ENCODE measurements at regions not wholly inside any gene's neighbourhood (a gene's known extent, or its start where the extent isn't known, plus 50 kb on each side); places are given as distances from the start of the nearest gene placed in this dataset.

DNA sequence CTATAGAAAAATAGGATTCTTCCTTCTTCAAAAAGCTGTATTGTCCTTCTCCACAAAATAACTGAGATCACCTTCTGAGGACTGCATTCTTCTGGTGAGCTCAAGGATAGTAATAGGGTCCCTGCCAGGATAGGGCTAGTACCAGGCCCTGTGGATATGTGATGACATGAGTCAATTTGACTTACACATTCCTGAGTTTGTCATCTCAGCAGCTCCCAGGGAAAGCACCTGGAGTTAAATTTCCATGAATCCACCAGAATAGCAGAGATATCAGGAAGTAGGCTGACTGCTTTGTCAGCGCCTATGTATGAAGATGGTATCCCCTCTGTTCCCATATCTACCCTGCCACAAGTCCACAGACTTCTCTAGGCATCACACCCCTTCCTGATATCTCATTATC lies 225.8 kb downstream of the PMP22 start:
- no peak for DNase-seq

DNA sequence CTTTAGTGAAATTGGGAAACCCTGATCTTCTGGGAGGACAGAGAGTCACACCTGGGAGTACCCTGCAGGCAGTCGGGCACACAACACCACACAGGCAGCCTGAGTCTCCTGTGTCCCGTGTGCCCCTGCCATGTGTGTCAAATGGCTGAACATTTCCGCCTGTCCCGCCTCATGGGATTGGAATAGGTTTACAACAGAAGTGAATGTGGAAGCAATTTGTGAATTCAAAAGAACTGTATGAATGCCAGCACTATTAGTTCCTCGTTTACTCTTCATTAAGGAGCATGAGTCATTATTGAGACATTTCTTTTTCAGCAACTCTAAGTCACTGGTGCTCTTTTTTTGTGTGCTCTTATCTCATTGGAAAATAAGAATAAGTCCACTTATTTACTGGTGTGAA lies 226.5 kb downstream of the PMP22 start:
- no peak for DNase-seq

DNA sequence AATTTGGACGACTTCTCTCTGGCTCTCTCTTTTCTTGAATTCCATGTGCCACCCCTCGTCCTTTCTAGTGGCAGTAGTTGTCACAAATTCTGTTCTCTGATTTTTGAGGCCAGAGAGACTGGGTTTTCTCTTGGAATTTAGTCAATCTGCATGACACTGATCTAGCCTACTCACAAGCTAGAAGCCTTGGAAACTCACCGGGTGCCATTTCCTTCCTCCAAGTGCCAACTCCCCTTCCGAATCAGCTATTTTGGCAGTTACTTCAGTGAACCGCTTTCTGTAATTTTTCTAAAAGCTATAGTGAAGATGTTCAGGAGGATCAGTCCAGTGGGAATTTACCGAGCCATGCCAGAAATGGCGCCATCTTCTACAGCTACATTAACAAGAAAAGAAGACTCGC lies 228.9 kb downstream of the PMP22 start:
- DNase-seq = no peak

DNA sequence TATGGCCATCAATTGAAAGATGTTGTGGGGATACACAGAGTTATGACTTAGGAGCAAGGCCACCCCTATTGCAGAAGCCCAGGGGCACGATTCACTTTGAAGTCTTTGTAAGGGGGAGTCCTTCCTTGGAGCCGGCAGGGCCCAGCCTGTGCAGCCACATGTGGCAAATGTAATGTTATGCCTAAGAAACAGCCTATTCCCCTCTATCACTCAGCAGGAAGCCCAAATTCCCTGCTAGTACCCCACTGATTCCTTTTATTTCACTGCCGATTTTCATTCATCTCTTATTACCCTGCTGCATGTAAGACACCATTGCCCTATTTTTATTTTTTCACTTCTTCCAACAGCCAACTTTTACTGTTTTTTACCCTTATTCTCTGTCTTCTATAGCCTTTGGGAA lies 233.2 kb downstream of the PMP22 start:
- DNase-seq = no peak

DNA sequence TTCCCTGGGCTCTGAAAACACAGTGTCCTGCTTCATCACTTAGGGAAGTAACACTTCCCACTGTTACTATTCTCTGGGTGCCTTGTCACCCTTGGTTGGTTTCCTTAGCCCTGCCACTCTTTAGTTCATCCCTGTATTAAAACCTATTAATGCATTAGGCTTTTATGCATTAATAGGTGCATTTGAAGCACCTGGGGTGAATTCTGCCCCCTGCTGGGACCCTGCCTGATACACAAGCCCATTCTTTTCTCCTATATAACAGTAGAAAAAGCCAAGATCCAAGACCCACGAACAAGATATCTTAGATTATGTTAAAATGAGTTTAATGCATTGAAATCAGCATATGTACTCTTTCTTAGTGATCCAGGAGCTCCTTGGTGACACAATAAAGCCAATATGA lies 235.7 kb downstream of the PMP22 start:
- no peak for DNase-seq

DNA sequence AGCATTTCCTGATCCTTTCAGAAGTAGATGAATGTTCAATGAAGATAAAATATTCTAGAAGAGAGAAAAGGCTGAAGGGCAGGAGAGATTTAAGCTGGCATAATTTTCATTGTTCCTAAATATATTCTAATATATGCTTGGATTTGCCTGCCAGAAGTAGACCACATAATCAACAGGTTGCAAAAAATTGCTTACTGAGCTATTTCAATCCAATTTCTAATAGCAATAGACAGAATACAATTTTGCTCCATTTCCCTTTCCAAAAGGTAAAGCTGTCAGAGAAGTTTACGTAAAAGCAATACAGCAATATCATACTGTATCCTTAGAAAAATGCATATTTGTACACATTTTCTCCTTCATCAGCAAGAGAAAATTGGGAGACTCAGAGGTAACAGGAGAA lies 237.3 kb downstream of the PMP22 start:
- no peak for DNase-seq

DNA sequence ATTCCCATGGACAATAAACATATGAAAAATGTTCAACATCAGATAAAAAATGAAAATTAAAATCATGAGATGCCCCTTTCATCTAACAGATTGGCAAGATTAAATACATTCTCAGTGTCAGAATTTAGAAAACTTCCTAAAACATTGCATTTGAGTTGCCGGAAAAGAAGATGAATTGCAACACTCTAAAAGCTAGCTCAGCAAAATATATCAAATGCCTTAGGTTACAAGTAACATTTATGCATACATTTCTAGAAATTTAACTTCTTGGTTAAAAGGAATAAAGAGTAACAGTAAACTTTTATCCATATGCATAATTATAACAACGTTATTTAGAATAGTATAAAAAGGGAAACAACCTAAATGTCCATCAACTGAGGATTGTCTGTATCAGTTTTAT lies 239.0 kb downstream of the PMP22 start:
- no peak for DNase-seq

DNA sequence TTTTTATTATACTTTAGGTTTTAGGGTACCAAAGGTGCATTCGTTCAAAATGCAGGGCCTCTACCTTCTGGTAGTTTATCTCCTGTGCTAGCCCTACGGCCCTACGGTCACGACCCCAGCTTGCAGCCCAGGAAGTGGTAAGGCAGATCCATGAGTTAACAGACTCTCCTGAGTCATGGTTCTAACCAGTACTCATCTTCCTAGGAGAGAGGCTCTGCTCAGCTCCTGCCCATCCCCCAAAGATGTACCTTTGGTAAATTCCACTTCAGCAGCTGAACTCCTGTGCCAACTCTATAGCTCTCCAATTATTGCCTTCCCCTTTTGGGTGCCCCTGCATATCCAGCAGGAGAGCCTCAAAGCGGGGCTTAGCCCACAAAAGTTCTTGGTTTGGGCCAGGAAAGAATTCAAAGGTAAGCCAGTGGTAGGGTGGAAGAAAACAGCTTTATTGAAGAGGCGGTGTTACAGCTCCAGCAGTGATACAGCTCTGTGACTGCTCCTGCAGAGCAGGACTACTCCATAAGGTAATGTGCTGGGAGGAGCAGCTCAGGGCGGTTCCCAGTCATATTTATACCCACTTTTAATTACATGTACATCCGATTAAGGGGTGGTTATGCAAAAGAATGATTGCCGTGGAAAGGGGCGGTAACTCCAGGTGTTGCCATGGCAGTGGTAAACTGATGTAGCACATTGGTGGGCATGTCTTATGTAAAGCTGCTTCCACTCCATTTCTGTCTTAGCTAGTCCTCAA lies 241.4 kb downstream of the PMP22 start:
- no peak for DNase-seq

DNA sequence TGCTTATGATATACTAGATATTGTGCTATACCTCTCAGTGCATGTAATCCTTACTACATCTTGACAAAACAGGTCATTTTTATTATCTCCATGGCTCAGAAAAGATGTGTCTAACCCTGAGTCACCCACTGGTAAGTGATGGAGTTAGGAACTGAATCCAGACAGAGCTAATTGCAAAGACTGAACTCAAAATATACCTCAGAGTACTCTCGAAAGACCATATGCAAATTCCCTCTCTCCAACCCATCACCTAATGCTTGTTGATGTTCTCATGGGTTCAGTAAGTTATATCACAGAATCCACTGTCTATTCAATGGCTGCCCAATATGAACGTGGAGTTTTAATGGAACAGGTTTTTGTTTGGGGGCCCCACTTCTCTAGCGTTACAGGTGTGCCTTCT lies 246.0 kb downstream of the PMP22 start:
- DNase-seq = no peak

DNA sequence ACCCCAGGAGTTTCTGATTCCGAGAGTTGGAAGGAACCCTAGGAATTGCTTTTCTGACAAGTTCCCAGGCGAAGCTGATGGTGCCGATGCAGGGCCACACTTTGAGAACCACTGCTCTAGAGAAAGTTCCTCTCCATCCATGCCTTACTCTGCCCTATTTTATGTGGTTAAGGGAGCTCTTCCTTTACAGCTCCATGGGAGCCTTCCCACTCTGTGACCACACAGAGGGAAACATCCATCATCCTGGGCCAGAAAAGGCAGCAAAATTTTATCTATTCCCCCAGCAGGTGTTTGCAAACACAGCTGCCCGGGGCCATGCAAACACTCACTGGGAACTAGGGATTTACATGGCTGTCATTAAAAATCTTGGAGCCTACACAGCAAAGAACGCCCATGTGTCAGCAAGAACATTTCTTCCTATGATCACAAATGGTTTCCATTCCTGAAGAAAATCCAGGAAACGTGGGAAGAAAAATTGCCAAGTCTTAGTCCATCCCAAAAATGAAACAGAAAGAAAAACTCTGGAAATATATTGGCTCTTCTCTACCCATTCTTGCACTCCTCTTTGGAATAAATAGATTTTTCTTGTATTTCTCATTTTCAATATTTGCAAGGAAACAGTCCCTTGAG lies 252.7 kb downstream of the PMP22 start:
- DNase-seq = no peak

DNA sequence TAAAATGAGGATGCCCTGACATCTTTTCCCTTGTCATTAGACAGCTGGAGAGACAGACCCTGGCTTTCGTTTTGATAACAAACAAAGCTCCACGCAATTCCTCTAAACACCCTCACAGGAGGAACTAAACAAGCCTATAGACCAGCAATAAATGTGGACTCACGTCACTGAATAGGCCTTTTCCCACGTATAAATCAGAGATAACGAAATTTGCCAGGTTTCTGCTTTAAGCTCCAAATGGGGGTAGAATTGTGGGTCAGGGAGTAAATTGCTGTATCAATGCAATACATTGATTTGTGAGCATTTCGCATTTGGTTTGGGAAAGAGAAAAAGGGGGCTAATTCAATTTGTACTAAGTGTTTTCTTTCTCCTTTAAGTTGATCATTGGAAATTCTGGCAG lies 256.0 kb downstream of the PMP22 start:
- no peak for DNase-seq

DNA sequence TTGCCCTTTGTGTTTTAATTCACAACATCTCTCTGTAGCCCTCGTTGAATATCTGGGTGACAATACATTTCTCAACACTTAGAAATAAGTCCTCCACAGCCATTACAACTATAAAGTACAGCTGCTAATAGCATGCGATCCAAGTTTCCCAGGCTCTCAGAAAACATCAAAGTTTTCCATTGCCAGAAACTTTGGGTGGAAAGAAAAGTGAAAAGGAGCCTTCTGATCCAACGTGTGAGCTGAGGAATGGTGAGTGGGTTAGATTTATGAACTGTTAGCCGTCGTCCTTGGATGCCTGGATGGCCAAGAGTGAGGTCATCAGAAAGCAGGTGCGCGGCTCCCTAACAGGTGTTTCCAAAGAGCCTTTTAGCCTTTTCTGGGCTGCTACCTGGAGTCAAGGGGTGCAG lies 258.0 kb downstream of the PMP22 start:
- no peak for DNase-seq

DNA sequence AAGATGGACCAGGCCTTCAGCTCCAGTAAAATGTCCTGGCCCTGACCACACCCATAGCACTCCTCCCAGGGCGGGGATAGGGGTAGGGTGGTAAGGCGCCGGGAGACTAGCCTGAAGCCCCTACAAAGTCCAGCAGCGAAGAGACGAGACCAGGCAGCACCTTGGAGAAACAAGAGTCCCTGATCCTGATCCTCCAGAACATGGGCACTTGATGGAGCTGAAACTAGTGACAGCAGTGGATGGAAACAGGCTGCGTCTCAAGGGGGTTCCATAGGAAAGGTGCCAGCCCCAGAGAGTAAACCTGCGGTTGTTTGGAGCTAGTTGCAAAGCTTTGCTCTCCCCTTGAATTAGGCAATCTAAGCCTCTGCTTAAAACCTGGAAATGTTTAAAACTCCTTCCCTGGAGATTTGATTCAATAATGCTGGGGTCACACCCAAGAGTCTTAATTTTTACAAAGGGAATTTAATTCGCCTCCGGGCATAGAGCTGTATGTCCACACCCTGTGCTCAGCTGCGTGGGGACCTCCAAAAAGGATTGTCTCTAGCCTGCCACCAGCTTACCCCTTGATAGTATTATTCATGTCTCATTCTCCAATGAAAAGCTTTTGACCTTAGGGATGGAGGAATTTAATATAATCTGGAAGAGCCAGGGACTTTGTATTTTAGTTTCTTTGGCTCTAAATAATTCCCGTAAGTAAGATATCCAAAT lies 258.6 kb downstream of the PMP22 start:
- no peak for DNase-seq

DNA sequence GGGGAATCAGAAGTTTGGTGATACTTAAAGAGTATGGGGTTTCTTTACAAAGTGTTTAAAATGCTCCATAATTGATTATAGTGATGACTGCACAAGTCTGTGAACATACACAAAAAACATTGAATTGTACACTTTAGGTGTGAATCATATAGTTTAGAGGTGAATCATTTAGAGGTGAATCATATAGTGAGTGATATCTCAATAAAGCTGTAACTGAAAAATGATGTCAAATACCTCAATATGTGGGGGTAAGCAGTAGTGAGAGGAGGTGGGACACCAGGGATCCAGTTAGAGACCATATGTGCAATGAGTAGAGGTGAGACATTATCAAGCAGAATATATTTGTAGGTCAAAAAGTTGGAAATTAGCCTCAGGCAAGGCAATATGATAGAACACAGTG lies 264.5 kb downstream of the PMP22 start:
- no peak for DNase-seq

DNA sequence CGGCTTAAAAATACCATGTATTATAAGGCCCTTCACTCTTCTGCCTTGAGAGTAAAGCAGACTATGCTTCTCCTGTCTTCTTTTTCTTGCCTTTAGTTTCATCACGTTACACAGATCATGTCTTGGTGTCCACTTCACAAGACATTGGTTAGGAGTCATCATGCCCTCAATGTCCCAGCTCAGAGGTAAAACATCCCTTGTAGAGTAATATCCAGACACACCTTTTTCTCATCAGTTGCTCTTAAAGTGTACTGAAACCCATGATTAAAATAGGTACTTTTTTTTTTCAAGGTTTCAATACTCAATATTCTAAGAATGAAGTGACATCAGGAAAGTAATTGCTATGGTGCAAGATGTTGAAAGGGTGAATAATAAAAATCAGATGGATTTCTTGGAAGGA lies 267.8 kb downstream of the PMP22 start:
- no peak for DNase-seq

DNA sequence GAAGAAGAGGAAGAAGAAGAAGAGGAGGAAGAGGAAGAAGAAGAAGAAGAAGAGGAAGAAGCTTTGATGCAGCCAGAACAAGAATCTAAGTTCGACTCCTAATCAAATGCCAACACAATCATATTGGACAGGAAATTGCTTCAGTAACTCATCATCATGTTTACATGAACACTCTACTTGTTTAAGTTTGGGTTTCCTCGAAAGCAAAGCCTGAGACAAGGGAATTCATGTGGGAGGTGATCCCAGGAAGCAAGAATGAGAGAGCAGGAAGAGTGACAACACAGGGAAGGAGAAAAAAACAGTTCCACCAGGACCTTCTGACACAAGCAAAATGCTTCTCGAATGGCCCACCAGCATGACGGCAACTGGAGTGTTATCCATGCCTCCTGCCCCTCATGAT lies 279.0 kb downstream of the PMP22 start:
- DNase-seq = no peak

DNA sequence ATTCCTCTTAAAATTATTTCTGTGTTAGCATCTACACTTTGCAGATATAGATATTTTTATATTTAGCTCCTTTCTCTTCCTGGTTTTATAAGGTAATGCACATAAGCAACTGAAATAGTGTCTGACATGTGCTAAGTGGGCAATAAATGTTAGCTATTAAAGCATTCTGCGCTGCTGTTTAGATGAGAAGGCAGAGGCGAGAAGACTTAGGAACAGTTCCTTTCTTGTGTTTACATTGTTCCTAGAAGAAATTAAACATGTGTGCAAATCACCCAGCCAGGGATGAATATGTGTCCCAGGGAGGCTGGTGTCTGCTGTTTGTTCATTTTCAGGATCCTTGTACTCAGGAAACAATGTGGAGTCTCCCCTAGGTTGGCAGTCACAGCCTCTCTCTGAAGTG lies 292.3 kb downstream of the PMP22 start:
- DNase-seq = no peak

DNA sequence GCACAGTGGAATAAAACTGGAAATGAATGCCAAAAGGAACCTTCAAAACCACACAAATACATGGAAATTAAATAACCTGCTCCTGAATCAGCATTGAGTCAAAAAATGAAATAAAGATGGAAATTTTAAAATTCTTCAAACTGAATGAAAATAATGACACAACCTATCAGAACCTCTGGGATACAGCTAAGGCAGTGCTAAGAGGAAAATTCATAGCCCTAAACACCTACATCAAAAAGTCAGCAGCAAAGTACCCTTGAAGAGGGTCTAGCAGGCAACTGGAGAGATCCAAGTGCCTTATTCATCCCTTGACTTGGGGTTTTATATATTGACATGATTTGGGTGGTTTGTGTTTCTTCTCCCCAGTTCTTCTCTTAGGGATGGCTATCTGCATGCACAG lies 294.1 kb downstream of the PMP22 start:
- no peak for DNase-seq

DNA sequence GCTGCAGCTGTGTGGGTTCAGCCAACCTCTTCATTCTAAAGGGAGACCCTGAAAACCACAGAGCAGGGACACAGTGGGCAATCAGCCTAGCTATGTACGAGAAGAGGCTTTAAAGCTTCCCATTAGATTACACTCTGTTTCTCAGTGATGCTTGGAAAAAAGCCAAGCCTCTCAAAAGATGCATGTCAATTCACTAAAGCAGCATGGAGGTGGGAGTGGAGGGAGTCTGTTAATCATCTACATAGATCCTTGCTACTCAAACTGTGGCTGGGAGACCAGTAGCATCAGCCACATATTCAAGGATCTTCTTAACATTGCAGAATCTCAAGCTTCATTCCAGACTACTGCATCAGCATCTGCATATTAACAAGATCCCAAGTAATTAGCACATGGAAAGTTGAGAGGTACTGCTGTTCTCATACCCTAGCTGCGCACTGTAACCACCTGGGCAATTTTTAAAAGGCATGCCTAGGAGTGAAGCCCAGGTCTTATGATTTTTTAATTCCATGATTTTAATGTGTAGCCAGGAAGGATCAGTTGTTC lies 305.9 kb downstream of the PMP22 start:
- no peak for DNase-seq

DNA sequence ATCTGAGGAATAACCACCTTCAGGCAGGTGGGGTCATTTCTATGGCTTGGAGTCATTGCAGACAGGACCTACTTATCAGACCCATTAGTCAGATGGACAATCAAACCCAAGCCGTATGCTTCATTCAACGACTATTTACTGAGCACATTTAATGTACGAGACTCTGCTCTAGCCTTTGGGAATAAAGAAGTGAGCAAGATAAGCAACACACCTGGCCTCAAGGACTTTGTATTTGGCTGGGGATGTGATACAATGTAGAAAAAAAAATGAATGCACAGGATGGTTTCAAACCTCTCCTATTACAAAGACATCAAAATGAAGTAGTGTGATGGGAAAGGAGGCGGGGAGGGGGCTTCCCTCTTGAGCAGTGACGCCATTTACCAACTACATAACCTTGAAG lies 311.7 kb downstream of the PMP22 start:
- DNase-seq = no peak

DNA sequence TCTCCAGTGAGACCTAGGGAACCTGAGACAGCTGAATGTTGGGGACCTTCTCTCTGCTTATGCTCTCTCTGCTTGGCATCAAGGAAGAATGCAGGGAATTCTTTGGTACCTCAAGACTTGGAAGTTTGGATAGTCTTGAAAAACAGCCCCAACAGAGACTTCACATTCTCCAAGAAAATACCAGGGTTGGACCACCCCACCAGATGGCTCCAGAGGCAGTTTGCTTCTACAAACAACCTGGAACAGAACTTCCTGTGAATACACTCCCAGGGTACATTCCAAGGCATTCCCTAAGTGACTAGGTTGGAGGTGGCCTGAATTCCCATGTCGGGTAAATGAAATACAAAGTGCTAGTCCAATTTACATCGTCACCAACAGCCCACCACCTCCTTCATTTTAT lies 314.4 kb downstream of the PMP22 start:
- no peak for DNase-seq

DNA sequence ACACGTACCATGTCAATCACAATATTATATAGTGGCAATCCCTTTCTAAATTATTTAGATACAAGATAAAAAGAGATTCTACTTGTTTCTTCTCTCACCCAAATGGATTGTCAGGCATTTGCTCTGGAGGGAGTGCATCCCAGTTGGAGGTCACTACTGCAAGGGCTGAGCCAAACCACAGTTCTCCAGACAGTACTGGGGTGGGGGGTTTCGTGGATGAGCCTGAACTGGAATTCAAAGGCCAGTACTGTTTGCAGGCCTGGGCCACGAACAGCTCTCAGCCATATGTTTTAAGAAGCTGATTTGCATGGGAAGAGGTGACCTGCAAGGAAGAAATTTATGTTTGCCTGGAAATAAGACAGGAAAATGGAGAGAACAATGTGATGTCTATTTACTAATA lies 314.9 kb downstream of the PMP22 start:
- no peak for DNase-seq

DNA sequence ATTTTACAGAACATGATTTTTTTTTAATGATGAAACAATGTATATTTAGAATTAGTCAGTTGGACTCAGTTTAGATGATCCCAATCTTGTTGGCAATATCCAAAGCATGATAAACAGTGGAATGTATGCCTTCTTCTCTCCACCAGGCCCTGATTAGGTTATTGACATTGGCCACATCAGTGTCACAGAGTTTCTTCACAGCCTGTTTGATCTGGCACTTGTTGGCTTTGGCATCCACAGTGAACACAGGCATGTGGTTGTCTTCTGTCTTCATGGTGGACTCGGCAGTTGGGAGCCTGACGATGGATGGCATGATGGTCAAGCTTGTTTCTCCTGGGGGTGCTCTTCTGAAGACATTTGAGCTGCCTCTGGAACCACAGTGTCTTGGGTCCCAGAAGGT lies 317.5 kb downstream of the PMP22 start:
- DNase-seq = no peak

DNA sequence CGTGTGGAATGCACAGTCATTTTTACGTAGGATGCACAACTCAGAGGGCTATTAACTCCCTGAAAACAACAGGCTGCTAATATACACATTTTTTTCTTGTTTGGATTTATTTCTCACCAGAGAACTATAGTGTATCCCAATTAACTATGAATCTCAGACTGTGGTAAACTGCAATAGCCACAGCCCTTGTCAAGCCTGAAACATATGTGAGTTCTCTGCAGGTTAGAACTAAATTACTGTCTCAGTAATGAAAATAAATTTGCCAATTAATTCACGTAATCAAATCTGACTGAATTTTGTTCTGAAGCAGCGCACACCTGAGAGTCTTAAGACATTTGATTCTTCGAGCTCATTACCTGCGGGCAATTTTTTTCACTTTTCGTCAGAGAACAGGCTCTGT lies 318.6 kb downstream of the PMP22 start:
- no peak for DNase-seq

All from occipital lobe (tissue), 1 donor.